ENCODE measurements at regions not wholly inside any gene's neighbourhood (a gene's known extent, or its start where the extent isn't known, plus 50 kb on each side); places are given as distances from the start of the nearest gene placed in this dataset.

DNA sequence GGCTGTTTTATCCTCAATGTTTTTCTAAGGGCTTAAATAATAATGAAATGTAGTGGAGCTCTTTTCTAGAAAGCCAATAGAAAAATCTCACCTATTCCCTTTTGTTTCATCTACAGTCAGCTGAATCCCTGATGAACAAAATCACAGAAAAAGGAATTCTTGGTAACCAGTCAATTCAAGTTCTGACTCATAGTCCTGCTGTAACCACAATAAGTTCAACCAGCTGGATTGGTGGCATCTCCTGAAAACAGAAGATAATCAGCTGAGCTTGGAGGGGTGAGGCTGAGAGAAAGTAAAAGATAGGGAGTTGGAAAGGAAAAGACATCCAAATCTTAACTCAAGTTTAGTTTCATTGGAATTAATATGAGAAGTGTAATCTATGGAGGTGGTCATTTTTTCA, 772.1 kb downstream of the CCSER2 start:
- TF ChIP-seq, protein P1, sequence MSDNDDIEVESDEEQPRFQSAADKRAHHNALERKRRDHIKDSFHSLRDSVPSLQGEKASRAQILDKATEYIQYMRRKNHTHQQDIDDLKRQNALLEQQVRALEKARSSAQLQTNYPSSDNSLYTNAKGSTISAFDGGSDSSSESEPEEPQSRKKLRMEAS (CRISPR knock-in tag; IDR thresholded peaks at IDR 0.05): no peak
- TF ChIP-seq NFYB (CRISPR knock-in tag; conservative IDR thresholded peaks at IDR 0.05; ENCODE audit: low read depth): no peak
- TF ChIP-seq SMAD4 (CRISPR knock-in tag; IDR thresholded peaks at IDR 0.05): no peak
- no peak for TF ChIP-seq TEAD1 (CRISPR knock-in tag; IDR thresholded peaks at IDR 0.05)

All from WTC11 (cell line).